Sigmoid colon (tissue), 6 donors: ENCODE measurements at regions not wholly inside any gene's neighbourhood (a gene's known extent, or its start where the extent isn't known, plus 50 kb on each side); places are given as distances from the start of the nearest gene placed in this dataset.

Source experiments
- DNase-seq: peaks from one replicate; pipeline ENCODE4 v3.0.0-alpha.2; 2019
- H3K27ac ChIP-seq, 4 donors: fragments of 200-600 bp; sonication (generic); one replicate each; pipeline ENCODE4 v1.5.1; 2016 to 2019; ENCODE audit warnings: mild to moderate bottlenecking in 1 of 4
- H3K27me3 ChIP-seq, 3 donors: fragments of 200-600 bp; sonication (generic); one replicate each; pipeline ENCODE4 v1.5.1; 2019; ENCODE audit warnings: mild to moderate bottlenecking in 1 of 3
- H3K36me3 ChIP-seq, 4 donors: fragments of 200-600 bp; sonication (generic); one replicate each; pipeline ENCODE4 v1.5.1; 2016 to 2019
- H3K4me1 ChIP-seq, 4 donors: fragments of 200-600 bp; sonication (generic); one replicate each; pipeline ENCODE4 v1.5.1; 2017 to 2019
- H3K4me3 ChIP-seq, 4 donors: fragments of 200-600 bp; sonication (generic); one replicate each; pipeline ENCODE4 v1.5.1; 2017 to 2019; ENCODE audit warnings: mild to moderate bottlenecking in 2 of 4, moderate library complexity in 1 of 4
- H3K9me3 ChIP-seq, 4 donors: fragments of 200-600 bp in 3 of 4; sonication (generic) in 3 of 4; one replicate each; pipeline versions ENCODE4 v1.5.1 to v1.6.1; 2013 to 2019
- EP300 ChIP-seq, 4 donors: sonication (generic); formaldehyde crosslinking; IDR thresholded peaks; one replicate each; pipeline ENCODE4 v1.6.1; 2017; ENCODE audit warnings: antibody characterized with exemption in 4 of 4
- POLR2A ChIP-seq, 2 donors: fragments of 450-650 bp; IDR thresholded peaks; one replicate each; pipeline ENCODE4 v1.6.1; 2016; ENCODE audit warnings: antibody characterized with exemption in 2 of 2, mild to moderate bottlenecking in 2 of 2, moderate library complexity in 2 of 2
- POLR2AphosphoS5 ChIP-seq, 4 donors: sonication (generic); formaldehyde crosslinking; IDR thresholded peaks; one replicate each; pipeline ENCODE4 v1.6.1; 2017; ENCODE audit warnings: antibody characterized with exemption in 4 of 4
- WGBS, 2 donors: extraction: QIAGEN DNeasy Blood & Tissue Kit; methylation state at CpG; one replicate each; pipeline ENCODE4 v1.1.7; 2013; 5-methylcytosine and 5-hydroxymethylcytosine counted together
- intact Hi-C: fragments of 100-400 bp; cut with DNase I; formaldehyde crosslinking; loops from one replicate; pipeline ENCODE4 v1.15.1; 2023
- TF ChIP-seq, protein P1 (sequence below), 4 experiments: fragments of 450-650 bp in 3 of 4; fragments of 200-600 bp in 1 of 4; IDR thresholded peaks; one replicate each; pipeline ENCODE4 v1.5.1; 2016 to 2019; ENCODE audit warnings: antibody characterized with exemption in 4 of 4, mild to moderate bottlenecking in 3 of 4, moderate library complexity in 2 of 4
- donor health status: healthy with polysubstance abuse.
- donor health status: healthy.

GRCh38 chr16:88316941-88317612, 65.7 kb upstream of the ZNF469 start:
- 82 to 88% methylated on average over 18 of the region's 18 CpGs for WGBS, 2 donors
- intact Hi-C loops, result no loop called here
- no peaks in the 10 kb centered on the region for H3K36me3 ChIP-seq
- no peaks in the 10 kb centered on the region for H3K27me3 ChIP-seq
- H3K4me1 ChIP-seq, result no peaks in the 10 kb centered on the region
- no peak for DNase-seq
- no peaks in the 10 kb centered on the region for H3K9me3 ChIP-seq
- TF ChIP-seq POLR2AphosphoS5 (IDR thresholded peaks at IDR 0.05) (no peak), POLR2A (IDR thresholded peaks at IDR 0.05) (no peak)
- TF ChIP-seq, protein P1, sequence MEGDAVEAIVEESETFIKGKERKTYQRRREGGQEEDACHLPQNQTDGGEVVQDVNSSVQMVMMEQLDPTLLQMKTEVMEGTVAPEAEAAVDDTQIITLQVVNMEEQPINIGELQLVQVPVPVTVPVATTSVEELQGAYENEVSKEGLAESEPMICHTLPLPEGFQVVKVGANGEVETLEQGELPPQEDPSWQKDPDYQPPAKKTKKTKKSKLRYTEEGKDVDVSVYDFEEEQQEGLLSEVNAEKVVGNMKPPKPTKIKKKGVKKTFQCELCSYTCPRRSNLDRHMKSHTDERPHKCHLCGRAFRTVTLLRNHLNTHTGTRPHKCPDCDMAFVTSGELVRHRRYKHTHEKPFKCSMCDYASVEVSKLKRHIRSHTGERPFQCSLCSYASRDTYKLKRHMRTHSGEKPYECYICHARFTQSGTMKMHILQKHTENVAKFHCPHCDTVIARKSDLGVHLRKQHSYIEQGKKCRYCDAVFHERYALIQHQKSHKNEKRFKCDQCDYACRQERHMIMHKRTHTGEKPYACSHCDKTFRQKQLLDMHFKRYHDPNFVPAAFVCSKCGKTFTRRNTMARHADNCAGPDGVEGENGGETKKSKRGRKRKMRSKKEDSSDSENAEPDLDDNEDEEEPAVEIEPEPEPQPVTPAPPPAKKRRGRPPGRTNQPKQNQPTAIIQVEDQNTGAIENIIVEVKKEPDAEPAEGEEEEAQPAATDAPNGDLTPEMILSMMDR (IDR thresholded peaks at IDR 0.05), result no peak
- H3K27ac ChIP-seq, result no peak overlapping the region
- H3K4me3 ChIP-seq, result no peak overlapping the region

- intact Hi-C loops, result no loop called here
- H3K27ac ChIP-seq, result no peak overlapping the region
- DNase-seq, result no peak
- H3K36me3 ChIP-seq, result no peaks in the 10 kb centered on the region
- no peak for TF ChIP-seq EP300 (IDR thresholded peaks at IDR 0.05)
- no peak for TF ChIP-seq POLR2A (IDR thresholded peaks at IDR 0.05)
- TF ChIP-seq, protein P1 (IDR thresholded peaks at IDR 0.05), result no peak
- no peak for TF ChIP-seq POLR2AphosphoS5 (IDR thresholded peaks at IDR 0.05)
- no peaks in the 10 kb centered on the region for H3K9me3 ChIP-seq
- H3K4me1 ChIP-seq, result no peaks in the 10 kb centered on the region
- no peaks in the 10 kb centered on the region for H3K27me3 ChIP-seq
- no peak overlapping the region for H3K4me3 ChIP-seq
- 82 to 84% methylated on average over 11 of the region's 11 CpGs for WGBS, 2 donors
Observed at GRCh38 chr16:88317613-88317965, 65.2 kb upstream of the ZNF469 start.

GRCh38 chr16:88318051-88318450, 64.7 kb upstream of the ZNF469 start:
- Histone ChIP-seq H3K9me3 (no peaks in the 10 kb centered on the region), H3K27ac (no peak overlapping the region), H3K36me3 (no peaks in the 10 kb centered on the region), H3K4me1 (no peaks in the 10 kb centered on the region), H3K4me3 (no peak overlapping the region), H3K27me3 (no peaks in the 10 kb centered on the region)
- DNase-seq, result no peak
- no peak for TF ChIP-seq POLR2AphosphoS5 (IDR thresholded peaks at IDR 0.05)
- intact Hi-C loops, result loop anchor here (1.0 kb wide), 1 partner anchor 21 kb away; no protein-coding TSS in a partner anchor
- 85 to 87% methylated on average over 14 of the region's 14 CpGs for WGBS, 2 donors

DNA sequence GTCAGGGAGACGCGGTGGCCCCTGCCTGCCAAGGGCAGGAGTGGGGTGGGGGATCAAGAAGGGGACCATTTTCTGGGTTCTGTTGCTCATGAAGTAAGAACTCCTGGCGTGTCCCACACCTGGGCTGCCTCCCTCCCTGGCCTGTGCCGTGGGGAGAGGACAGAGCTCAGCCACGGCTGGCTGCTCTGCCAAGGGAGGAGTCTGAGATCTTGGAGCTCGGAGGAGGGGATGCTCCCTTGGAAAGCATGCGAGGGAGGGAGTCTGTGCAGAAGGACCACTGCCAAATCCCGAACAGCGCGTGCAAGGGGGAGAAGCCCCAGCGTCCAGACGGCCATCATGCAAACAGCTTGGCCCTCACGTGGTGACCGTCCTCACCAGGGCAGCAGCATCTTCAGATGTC, 64.2 kb upstream of the ZNF469 start:
- H3K36me3 ChIP-seq, result no peaks in the 10 kb centered on the region
- H3K27me3 ChIP-seq, result no peaks in the 10 kb centered on the region
- DNase-seq, result no peak
- WGBS, 2 donors, result 80 to 81% methylated on average over 14 of the region's 14 CpGs
- intact Hi-C loops, result loop anchor here (1.0 kb wide), 1 partner anchor 21 kb away; no protein-coding TSS in a partner anchor
- TF ChIP-seq EP300 (IDR thresholded peaks at IDR 0.05), result no peak
- TF ChIP-seq POLR2A (IDR thresholded peaks at IDR 0.05), result no peak
- TF ChIP-seq, protein P1 (IDR thresholded peaks at IDR 0.05), result no peak
- no peak for TF ChIP-seq POLR2AphosphoS5 (IDR thresholded peaks at IDR 0.05)
- H3K9me3 ChIP-seq, result no peaks in the 10 kb centered on the region
- no peak overlapping the region for H3K4me3 ChIP-seq
- no peak overlapping the region for H3K27ac ChIP-seq
- H3K4me1 ChIP-seq, result no peaks in the 10 kb centered on the region

DNA sequence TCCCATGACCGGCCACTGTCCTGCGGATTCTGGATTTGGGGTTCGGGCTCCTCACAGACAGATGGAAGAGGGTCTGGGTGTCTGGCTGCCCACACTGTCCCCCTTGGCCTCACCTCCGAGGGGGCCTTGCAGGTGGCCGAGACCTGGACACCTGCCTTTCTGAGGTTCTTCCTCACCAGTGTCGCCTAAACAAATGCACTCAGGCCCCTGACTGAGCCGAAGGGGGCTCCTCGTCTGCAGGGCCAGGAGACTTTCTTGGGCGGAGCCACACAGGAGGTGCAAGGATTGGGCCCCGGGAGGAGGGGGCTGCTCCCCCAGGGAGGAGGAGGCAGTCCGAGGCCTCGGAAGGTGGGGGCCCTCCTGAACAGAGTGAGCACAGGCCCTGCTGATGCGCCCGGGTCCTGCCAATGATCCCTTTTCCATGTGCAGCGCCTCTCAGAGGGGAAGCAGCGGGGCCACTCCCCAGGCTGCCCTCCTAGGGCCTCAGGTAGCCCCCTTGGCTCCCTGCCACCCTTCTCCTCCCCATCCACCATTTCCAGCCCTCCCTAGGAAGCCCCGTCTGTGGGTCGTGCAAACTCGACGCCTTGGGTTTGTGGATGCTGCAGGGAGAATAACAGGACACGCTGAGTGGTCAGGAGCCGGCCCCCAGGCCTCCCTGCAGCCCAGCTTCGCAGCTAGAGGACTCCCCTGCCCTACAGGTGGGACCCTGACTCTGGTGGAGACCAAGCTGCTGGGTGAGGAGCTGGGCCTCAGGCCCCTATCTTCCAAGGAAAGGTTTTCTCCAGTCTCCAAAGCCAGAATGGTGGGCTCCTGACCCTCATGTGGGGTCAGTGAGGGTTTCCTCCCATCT, 63.4 kb upstream of the ZNF469 start:
- WGBS, 2 donors, result 81 to 89% methylated on average over 23 of the region's 23 CpGs
- Histone ChIP-seq H3K4me3 (no peak overlapping the region), H3K27me3 (no peaks in the 10 kb centered on the region), H3K27ac (no peak overlapping the region), H3K9me3 (no peaks in the 10 kb centered on the region), H3K36me3 (no peaks in the 10 kb centered on the region), H3K4me1 (no peaks in the 10 kb centered on the region)
- TF ChIP-seq, protein P1 (IDR thresholded peaks at IDR 0.05), result no peak
- no peak for TF ChIP-seq POLR2AphosphoS5 (IDR thresholded peaks at IDR 0.05)
- TF ChIP-seq POLR2A (IDR thresholded peaks at IDR 0.05), result no peak
- no peak for TF ChIP-seq EP300 (IDR thresholded peaks at IDR 0.05)
- intact Hi-C loops, result no loop called here
- no peak for DNase-seq
